SK-N-SH (cell line): ENCODE measurements at regions not wholly inside any gene's neighbourhood (a gene's known extent, or its start where the extent isn't known, plus 50 kb on each side); places are given as distances from the start of the nearest gene placed in this dataset.

Experiments
- CTCF ChIA-PET: fragments of 300-600, 350-600 bp; formaldehyde crosslinking; extraction: SDS; loops from one replicate; lab custom pipeline; 2021; lab: Yijun Ruan, JAX
- POLR2A ChIA-PET: fragments of 350-600 bp; sonication (Branson Sonifier 250); formaldehyde crosslinking; extraction: SDS; loops from one replicate; lab custom pipeline; 2020; ENCODE audit warnings: antibody characterized with exemption, inconsistent platforms; lab: Yijun Ruan, JAX
- DNase-seq: peaks from one replicate; pipeline ENCODE4 v3.0.0; 2012
- H2AFZ ChIP-seq: fragments of 200-600 bp; sonication (generic); 2 replicates; pipeline ENCODE4 v1.8.1; 2016; ENCODE audit warnings: antibody characterized with exemption, mild to moderate bottlenecking, low read depth
- H3F3A ChIP-seq: fragments of 200-600 bp; sonication (generic); replicated peaks from 2 replicates; pipeline ENCODE3; 2016; ENCODE audit warnings: antibody characterized with exemption, mild to moderate bottlenecking; ENCODE audit not compliant: insufficient read depth
- H3K27ac ChIP-seq, 2 experiments: fragments of 200-500 bp in 1 of 2; fragments of 200-600 bp in 1 of 2; sonication (Bioruptor generic) in 1 of 2; sonication (generic), shearing (Covaris generic) in 1 of 2; 2 replicates each; pipeline versions ENCODE4 v1.5.1 to v1.6.1; 2014 to 2016; ENCODE audit warnings: low read depth in 2 of 2, inconsistent platforms in 1 of 2, low read length in 1 of 2, mild to moderate bottlenecking in 1 of 2, mixed read lengths in 1 of 2
- H3K27me3 ChIP-seq: fragments of 200-600 bp; sonication (generic), shearing (Covaris generic); 2 replicates; pipeline ENCODE4 v1.6.1; 2016; ENCODE audit warnings: mixed run types; ENCODE audit not compliant: insufficient read depth
- H3K36me3 ChIP-seq, 2 experiments: fragments of 200-500 bp in 1 of 2; fragments of 200-600 bp in 1 of 2; sonication (Bioruptor generic) in 1 of 2; sonication (generic) in 1 of 2; replicated peaks in 1 of 2; 2 replicates each; pipeline versions ENCODE3 to v1.5.1; 2014 to 2016; ENCODE audit warnings: low read length in 1 of 2, mild to moderate bottlenecking in 1 of 2; ENCODE audit not compliant: insufficient read depth in 2 of 2, control insufficient read depth in 1 of 2
- H3K4me1 ChIP-seq, 2 experiments: fragments of 200-500 bp in 1 of 2; fragments of 200-600 bp in 1 of 2; sonication (Bioruptor generic) in 1 of 2; sonication (generic), shearing (Covaris generic) in 1 of 2; 2 replicates each; pipeline versions ENCODE4 v1.5.1 to v1.6.1; 2014 to 2016; ENCODE audit warnings: low read depth in 1 of 2, low read length in 1 of 2, mixed run types in 1 of 2; ENCODE audit not compliant: insufficient read depth in 2 of 2, control insufficient read depth in 1 of 2
- H3K4me2 ChIP-seq: fragments of 200-600 bp; sonication (generic), shearing (Covaris generic); 2 replicates; pipeline ENCODE4 v1.6.1; 2017; ENCODE audit warnings: mixed run types
- H3K4me3 ChIP-seq, 2 experiments: fragments of 200-500 bp in 1 of 2; fragments of 200-600 bp in 1 of 2; sonication (Bioruptor generic) in 1 of 2; sonication (generic), shearing (Covaris generic) in 1 of 2; 2 replicates each; pipeline versions ENCODE4 v1.5.1 to v1.8.1; 2014 to 2016; ENCODE audit warnings: low read depth in 2 of 2, inconsistent platforms in 1 of 2, low read length in 1 of 2, mild to moderate bottlenecking in 1 of 2, mixed read lengths in 1 of 2, moderate library complexity in 1 of 2
- H3K79me2 ChIP-seq: fragments of 200-600 bp; sonication (generic); 2 replicates; pipeline ENCODE4 v1.8.1; 2017; ENCODE audit warnings: mild to moderate bottlenecking; ENCODE audit not compliant: insufficient read depth
- H3K9ac ChIP-seq: fragments of 200-600 bp; sonication (generic); 2 replicates; pipeline ENCODE4 v1.6.1; 2017; ENCODE audit warnings: mixed run types
- H3K9me2 ChIP-seq: fragments of 200-600 bp; sonication (generic); 2 replicates; pipeline ENCODE4 v1.6.1; 2017; ENCODE audit warnings: mixed run types
- H3K9me3 ChIP-seq: fragments of 200-600 bp; sonication (generic); 2 replicates; pipeline ENCODE4 v1.6.1; 2017; ENCODE audit warnings: mixed run types, mild to moderate bottlenecking, moderate library complexity
- H4K20me1 ChIP-seq: fragments of 200-600 bp; sonication (generic); 2 replicates; pipeline ENCODE4 v1.6.1; 2017; ENCODE audit warnings: mild to moderate bottlenecking, mixed run types; ENCODE audit not compliant: insufficient read depth
- EP300 ChIP-seq, 2 experiments: IDR thresholded peaks; 2 replicates each; pipeline versions ENCODE4 v1.4.0 to v1.6.1; 2012; ENCODE audit warnings: borderline replicate concordance in 1 of 2, low read depth in 1 of 2, low read length in 1 of 2
- FOSL2 ChIP-seq: IDR thresholded peaks from 2 replicates; pipeline ENCODE4 v1.4.0; 2012; ENCODE audit warnings: low read depth, mild to moderate bottlenecking, moderate library complexity, borderline replicate concordance
- FOXJ3 ChIP-seq: sonication (generic); formaldehyde crosslinking; IDR thresholded peaks from 2 replicates; pipeline ENCODE4 v1.5.1; 2020; ENCODE audit warnings: mild to moderate bottlenecking, missing genetic modification reagents
- FOXM1 ChIP-seq: IDR thresholded peaks from 2 replicates; pipeline ENCODE4 v1.4.0; 2012; ENCODE audit warnings: low read depth, mild to moderate bottlenecking
- GABPA ChIP-seq: IDR thresholded peaks from 2 replicates; pipeline ENCODE4 v1.4.0; 2012; ENCODE audit warnings: low read depth, mild to moderate bottlenecking
- GATA2 ChIP-seq: sonication (generic); formaldehyde crosslinking; IDR thresholded peaks from 2 replicates; pipeline ENCODE4 v1.5.0; 2020; ENCODE audit warnings: mild to moderate bottlenecking, missing genetic modification reagents
- JUND ChIP-seq: IDR thresholded peaks from 2 replicates; pipeline ENCODE4 v1.4.0; 2012
- NFIC ChIP-seq: IDR thresholded peaks from 2 replicates; pipeline ENCODE4 v1.4.0; 2012; ENCODE audit warnings: borderline replicate concordance
- NRF1 ChIP-seq: IDR thresholded peaks from 2 replicates; pipeline ENCODE4 v1.6.1; 2012; ENCODE audit warnings: low read depth, mild to moderate bottlenecking, low read length
- POLR2AphosphoS5 ChIP-seq: IDR thresholded peaks from 2 replicates; pipeline ENCODE4 v1.6.1; 2012; ENCODE audit warnings: low read depth, low read length
- RCOR1 ChIP-seq: fragments of 150-350 bp; IDR thresholded peaks from 2 replicates; pipeline ENCODE4 v1.6.1; 2017; ENCODE audit warnings: antibody characterized with exemption, low read length
- RXRA ChIP-seq: IDR thresholded peaks from 2 replicates; pipeline ENCODE4 v1.4.0; 2012; ENCODE audit warnings: low read depth, mild to moderate bottlenecking, borderline replicate concordance
- TAF1 ChIP-seq: IDR thresholded peaks from 2 replicates; pipeline ENCODE4 v1.6.1; 2012; ENCODE audit warnings: low read depth, mild to moderate bottlenecking, low read length, moderate library complexity, borderline replicate concordance
- TCF12 ChIP-seq: IDR thresholded peaks from 2 replicates; pipeline ENCODE4 v1.4.0; 2012
- TEAD4 ChIP-seq: IDR thresholded peaks from 2 replicates; pipeline ENCODE4 v1.4.0; 2012; ENCODE audit warnings: mild to moderate bottlenecking, borderline replicate concordance; ENCODE audit not compliant: insufficient read depth
- YY1 ChIP-seq: IDR thresholded peaks from 2 replicates; pipeline ENCODE4 v1.4.0; 2012; ENCODE audit warnings: low read depth, mild to moderate bottlenecking
- WGBS: methylation state at CpG from one replicate; pipeline ENCODE4 v1.1.6; 2017; ENCODE audit warnings: low lambda C conversion rate; 5-methylcytosine and 5-hydroxymethylcytosine counted together
- TF ChIP-seq, protein P1 (sequence below): fragments of 150-350 bp; IDR thresholded peaks from 2 replicates; pipeline ENCODE4 v1.6.1; 2016; ENCODE audit warnings: mild to moderate bottlenecking, low read depth, low read length
- TF ChIP-seq, protein P2 (sequence below): fragments of 150-350 bp; IDR thresholded peaks from 2 replicates; pipeline ENCODE4 v1.6.1; 2017; ENCODE audit warnings: antibody characterized with exemption, low read length, low read depth, borderline replicate concordance
- TF ChIP-seq, protein P3 (sequence below): fragments of 200-600 bp; sonication (generic); IDR thresholded peaks from 2 replicates; pipeline ENCODE4 v1.6.1; 2017; ENCODE audit warnings: antibody characterized with exemption, mild to moderate bottlenecking, moderate library complexity

DNA sequence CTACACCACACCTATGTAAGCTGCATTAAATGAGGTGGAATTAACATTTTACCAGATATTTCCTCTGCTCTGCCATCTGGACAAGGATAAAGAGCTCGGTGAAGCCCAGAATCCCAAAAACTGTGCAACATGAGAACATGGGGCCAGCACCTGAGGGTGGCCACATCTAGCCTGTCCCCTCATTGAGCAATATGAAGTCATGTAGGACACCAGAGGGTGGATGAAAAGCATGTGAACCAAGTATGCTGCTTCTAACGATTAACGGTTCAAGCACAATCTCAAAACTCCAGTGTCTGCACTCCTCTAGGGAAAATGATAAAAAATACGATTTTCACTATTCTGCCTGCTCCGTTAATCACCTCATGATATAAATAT, 545.8 kb downstream of the EBF1 start:
- CTCF ChIA-PET = interaction anchor here (1.0 kb wide), 1 partner anchor 379 kb away, joined by 5 read pairs; no protein-coding TSS in a partner anchor
- Histone ChIP-seq H4K20me1 (no peaks in the 10 kb centered on the region), H3K27me3 (no peaks in the 10 kb centered on the region), H3F3A (no peaks in the 10 kb centered on the region), H3K79me2 (no peaks in the 10 kb centered on the region), H3K4me2 (no peak overlapping the region), H3K9me3 (no peaks in the 10 kb centered on the region), H2AFZ (no peak overlapping the region), H3K27ac (no peak overlapping the region), H3K36me3 (no peaks in the 10 kb centered on the region), H3K4me3 (no peak overlapping the region), H3K9ac (no peak overlapping the region), H3K4me1 (peaks cover 0 to 8% of the 10 kb centered on the region in 2 experiments; a peak in 2 of 4 replicates), H3K9me2 (no peaks in the 10 kb centered on the region)
- POLR2A ChIA-PET = interaction anchor here (1.6 kb wide), 1 partner anchor 9 kb away, joined by 4 read pairs; no protein-coding TSS in a partner anchor
- WGBS = 46% methylated on average over 5 of the region's 5 CpGs
- no peak for DNase-seq
- TF ChIP-seq JUND = no peak
- no peak for TF ChIP-seq TAF1

DNA sequence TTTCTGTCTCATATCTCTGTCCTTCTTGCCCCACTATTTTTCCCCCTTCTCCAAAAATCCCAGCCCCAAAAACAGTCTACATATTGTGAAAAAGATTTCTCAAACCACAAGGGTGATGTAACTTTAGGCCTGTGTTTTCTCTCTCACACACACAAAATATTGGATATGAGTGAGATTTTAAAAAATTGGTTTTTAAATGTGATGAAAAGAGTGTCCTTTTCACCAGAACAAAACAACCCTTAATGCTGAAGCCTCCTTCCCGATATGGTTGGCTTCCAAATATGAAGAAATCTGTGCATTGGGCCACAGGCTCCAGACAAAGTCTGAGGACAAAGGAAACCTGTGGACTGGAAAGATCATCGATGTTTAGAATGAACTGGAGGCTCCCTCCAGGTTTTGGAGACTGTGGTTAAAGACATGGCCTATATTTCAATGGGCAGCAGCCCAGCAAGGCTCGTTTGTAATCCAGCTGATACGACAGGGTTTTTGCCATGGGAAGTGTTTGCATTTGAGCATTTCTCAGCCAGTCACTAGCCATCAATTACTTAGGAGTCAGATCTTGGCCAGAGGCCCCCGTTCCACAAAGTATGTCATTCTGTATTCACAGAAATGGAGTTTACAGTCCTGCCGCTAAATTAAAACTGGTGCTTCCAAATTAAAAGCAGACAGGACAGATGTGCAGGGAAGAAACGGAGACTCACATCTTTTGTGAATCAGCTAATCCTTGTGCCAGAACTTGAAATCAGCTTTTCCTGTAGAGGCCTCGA, 546.3 kb downstream of the EBF1 start:
- no peaks in the 10 kb centered on the region for H3K36me3 ChIP-seq
- H3F3A ChIP-seq = no peaks in the 10 kb centered on the region
- no peaks in the 10 kb centered on the region for H3K9me3 ChIP-seq
- no peak overlapping the region for H2AFZ ChIP-seq
- peak; percentile 33 for DNase-seq
- TF ChIP-seq GATA2 (CRISPR knock-in tag) (0 out of 2 replicates have a peak, but pooled peaks have one; percentile 28), FOXJ3 (CRISPR knock-in tag) (no peak), NFIC (no peak), POLR2AphosphoS5 (no peak), EP300 (IDR thresholded peaks at IDR 0.05; ENCODE audit: borderline replicate concordance in 1 of 2, low read depth in 1 of 2, low read length in 1 of 2) (peak in 1 of 2 experiments; percentile 60; a peak in 1 of 4 replicates), FOSL2 (no peak), FOXM1 (no peak)
- TF ChIP-seq, all 33 proteins: peak for 2
- POLR2A ChIA-PET = interaction anchor here (1.6 kb wide), 1 partner anchor 9 kb away, joined by 4 read pairs; no protein-coding TSS in a partner anchor
- no peaks in the 10 kb centered on the region for H3K79me2 ChIP-seq
- H3K27ac ChIP-seq = no peak overlapping the region
- WGBS = 11% methylated on average over 8 of the region's 8 CpGs
- no peak overlapping the region for H3K9ac ChIP-seq
- peaks cover 0 to 8% of the 10 kb centered on the region in 2 experiments; a peak in 2 of 4 replicates for H3K4me1 ChIP-seq
- CTCF ChIA-PET = interaction anchor here (1.0 kb wide), 1 partner anchor 378 kb away, joined by 5 read pairs; no protein-coding TSS in a partner anchor
- H3K9me2 ChIP-seq = no peaks in the 10 kb centered on the region
- no peak overlapping the region for H3K4me2 ChIP-seq
- H3K27me3 ChIP-seq = no peaks in the 10 kb centered on the region
- no peaks in the 10 kb centered on the region for H4K20me1 ChIP-seq
- H3K4me3 ChIP-seq = no peak overlapping the region

DNA sequence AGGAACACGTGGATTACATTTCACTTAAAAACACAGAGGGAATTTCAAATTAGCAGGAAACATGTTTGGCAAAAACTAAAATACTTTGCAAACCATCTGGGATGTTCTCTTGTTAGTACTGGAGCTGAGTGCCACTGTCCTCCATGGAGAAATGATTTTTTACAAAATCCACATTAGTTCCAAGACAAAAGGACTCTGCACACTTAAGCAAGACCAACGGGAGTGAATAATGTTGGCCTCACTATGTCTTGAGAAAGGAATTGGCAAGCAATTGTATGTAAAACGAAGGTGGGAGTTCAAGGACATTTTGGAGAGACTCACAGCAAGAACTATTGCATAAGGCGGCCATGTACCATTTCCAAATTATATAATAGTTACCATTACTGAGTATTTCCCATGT, 547.5 kb downstream of the EBF1 start:
- DNase-seq = no peak
- POLR2A ChIA-PET = no interaction called here
- TF ChIP-seq GABPA (no peak), JUND (no peak), RCOR1 (no peak), YY1 (no peak), NFIC (no peak), NRF1 (no peak), GATA2 (CRISPR knock-in tag) (no peak), RXRA (no peak), TCF12 (no peak), TEAD4 (no peak)
- TF ChIP-seq, protein P1, sequence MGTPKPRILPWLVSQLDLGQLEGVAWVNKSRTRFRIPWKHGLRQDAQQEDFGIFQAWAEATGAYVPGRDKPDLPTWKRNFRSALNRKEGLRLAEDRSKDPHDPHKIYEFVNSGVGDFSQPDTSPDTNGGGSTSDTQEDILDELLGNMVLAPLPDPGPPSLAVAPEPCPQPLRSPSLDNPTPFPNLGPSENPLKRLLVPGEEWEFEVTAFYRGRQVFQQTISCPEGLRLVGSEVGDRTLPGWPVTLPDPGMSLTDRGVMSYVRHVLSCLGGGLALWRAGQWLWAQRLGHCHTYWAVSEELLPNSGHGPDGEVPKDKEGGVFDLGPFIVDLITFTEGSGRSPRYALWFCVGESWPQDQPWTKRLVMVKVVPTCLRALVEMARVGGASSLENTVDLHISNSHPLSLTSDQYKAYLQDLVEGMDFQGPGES = no peak
- TF ChIP-seq, protein P2, sequence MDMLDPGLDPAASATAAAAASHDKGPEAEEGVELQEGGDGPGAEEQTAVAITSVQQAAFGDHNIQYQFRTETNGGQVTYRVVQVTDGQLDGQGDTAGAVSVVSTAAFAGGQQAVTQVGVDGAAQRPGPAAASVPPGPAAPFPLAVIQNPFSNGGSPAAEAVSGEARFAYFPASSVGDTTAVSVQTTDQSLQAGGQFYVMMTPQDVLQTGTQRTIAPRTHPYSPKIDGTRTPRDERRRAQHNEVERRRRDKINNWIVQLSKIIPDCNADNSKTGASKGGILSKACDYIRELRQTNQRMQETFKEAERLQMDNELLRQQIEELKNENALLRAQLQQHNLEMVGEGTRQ = no peak
- TF ChIP-seq, protein P3, sequence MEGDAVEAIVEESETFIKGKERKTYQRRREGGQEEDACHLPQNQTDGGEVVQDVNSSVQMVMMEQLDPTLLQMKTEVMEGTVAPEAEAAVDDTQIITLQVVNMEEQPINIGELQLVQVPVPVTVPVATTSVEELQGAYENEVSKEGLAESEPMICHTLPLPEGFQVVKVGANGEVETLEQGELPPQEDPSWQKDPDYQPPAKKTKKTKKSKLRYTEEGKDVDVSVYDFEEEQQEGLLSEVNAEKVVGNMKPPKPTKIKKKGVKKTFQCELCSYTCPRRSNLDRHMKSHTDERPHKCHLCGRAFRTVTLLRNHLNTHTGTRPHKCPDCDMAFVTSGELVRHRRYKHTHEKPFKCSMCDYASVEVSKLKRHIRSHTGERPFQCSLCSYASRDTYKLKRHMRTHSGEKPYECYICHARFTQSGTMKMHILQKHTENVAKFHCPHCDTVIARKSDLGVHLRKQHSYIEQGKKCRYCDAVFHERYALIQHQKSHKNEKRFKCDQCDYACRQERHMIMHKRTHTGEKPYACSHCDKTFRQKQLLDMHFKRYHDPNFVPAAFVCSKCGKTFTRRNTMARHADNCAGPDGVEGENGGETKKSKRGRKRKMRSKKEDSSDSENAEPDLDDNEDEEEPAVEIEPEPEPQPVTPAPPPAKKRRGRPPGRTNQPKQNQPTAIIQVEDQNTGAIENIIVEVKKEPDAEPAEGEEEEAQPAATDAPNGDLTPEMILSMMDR = no peak

More for the DNA sequence above, 547.5 kb downstream of the EBF1 start:
- no peaks in the 10 kb centered on the region for H3K79me2 ChIP-seq
- H3K9me2 ChIP-seq = no peaks in the 10 kb centered on the region
- H3K27me3 ChIP-seq = no peaks in the 10 kb centered on the region
- H2AFZ ChIP-seq = no peak overlapping the region
- 16% methylated on average over 4 of the region's 4 CpGs for WGBS
- H3K4me1 ChIP-seq = peaks cover 0 to 8% of the 10 kb centered on the region in 2 experiments; a peak in 2 of 4 replicates
- H4K20me1 ChIP-seq = no peaks in the 10 kb centered on the region
- H3K27ac ChIP-seq = no peak overlapping the region
- H3K9me3 ChIP-seq = no peaks in the 10 kb centered on the region
- no peaks in the 10 kb centered on the region for H3K36me3 ChIP-seq
- no peak overlapping the region for H3K9ac ChIP-seq
- H3F3A ChIP-seq = no peaks in the 10 kb centered on the region
- CTCF ChIA-PET = interaction anchor here (0.9 kb wide), 1 partner anchor 555 kb away, joined by 3 read pairs; no protein-coding TSS in a partner anchor
- H3K4me2 ChIP-seq = no peak overlapping the region
- no peak overlapping the region for H3K4me3 ChIP-seq
